GM03348 (cell line): ENCODE measurements at regions not wholly inside any gene's neighbourhood (a gene's known extent, or its start where the extent isn't known, plus 50 kb on each side); places are given as distances from the start of the nearest gene placed in this dataset.
"Not testable (repeated sequence)": the region's sequence is repeated elsewhere in the genome, so short reads cannot be mapped to it uniquely, and the experiment has no call there.

ENCODE experiments used
- DNase-seq: peaks from one replicate; pipeline ENCODE4 v3.0.0; 2012; ENCODE audit warnings: low spot score

- DNase-seq, result no peak
Measured at GRCh38 chr4:135917011-135917410, 1615.3 kb downstream of the PCDH18 start.

- DNase-seq, result no peak
Measured at GRCh38 chr4:135900956-135901355, 1631.3 kb downstream of the PCDH18 start.

DNA sequence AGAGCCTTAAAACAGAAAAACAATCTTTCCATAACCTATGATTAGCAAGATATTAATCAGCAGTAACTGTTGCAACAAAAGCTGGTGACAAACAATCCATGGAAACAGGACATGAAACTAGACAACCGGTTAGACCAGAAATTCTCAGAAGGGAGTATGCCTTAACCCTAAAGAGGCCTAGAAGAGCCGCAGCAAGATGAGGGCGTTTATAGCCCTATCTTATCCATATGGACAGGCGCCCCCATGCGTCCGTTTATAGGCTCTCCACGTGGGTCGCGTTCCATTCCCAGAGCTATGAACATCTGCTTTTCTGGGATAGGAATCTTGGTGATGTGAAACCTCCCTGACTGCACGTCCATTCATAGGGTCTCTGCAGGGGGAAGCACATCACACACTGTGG, 1662.7 kb upstream of the PABPC4L start:
- not testable (repeated sequence) for DNase-seq

- DNase-seq, result no peak
Measured at GRCh38 chr4:135840781-135841180, 1639.2 kb upstream of the PABPC4L start.

DNA sequence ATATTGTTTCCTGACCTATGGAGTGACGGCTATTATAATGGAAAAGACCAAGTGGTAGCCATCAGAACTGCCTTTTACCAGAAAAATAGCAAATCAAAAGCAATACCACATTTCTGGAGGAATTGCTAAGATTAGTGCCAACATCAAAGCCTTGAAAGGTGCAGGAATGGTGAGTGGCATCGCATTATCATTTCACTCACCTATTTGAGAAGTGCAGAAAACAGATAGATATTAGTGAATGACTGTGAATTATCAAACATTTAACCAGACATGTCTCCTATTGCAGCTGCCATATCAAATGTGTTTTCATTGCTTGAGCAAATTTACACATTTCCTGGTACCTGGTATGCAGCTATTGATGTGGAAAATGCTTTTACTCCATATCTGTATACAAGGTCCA, 1638.1 kb upstream of the PABPC4L start:
- no peak for DNase-seq

GRCh38 chr4:135838889-135839288, 1637.3 kb upstream of the PABPC4L start:
- DNase-seq, result no peak

DNA sequence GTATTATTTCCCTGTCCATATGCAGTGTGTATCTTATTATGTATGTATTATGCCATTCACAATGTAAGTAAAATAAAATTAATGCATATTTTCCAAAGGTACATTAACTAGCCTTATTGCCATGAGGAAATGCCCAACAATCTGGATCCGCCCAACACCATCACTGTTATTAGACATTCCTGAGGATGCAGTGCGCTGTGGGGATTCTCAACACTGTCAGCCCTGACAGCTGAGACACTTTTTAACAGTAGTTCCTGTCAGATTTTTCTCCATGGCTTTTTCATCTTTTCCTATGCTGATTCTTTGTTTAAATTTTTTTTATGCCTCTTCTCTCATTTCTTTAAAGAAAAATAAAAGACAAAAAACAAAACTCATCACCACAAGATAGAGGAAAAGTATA, 1632.9 kb upstream of the PABPC4L start:
- DNase-seq, result no peak

DNA sequence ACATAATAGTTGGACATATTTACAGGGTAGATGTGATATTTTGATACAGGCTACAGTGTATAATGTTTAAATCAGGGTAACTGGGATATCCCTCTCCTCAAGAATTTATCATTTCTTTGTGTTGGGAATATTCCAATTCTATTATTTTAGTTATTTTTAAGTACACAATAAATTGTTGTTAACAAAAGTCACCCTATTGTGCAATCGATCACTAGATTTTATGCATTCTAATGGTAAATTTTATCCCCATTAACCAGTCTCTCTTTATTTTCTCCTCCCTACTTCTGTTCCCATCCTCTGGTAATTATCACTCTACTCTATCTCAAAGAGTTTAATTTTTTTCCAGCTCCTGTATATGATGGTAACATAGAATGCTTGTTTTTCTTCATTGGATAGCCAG, 1631.9 kb upstream of the PABPC4L start:
- no peak for DNase-seq

GRCh38 chr4:135824759-135825296, 1623.2 kb upstream of the PABPC4L start:
- DNase-seq, result no peak

- no peak for DNase-seq
Measured at GRCh38 chr4:135804785-135805184, 1603.2 kb upstream of the PABPC4L start.

- no peak for DNase-seq
Measured at GRCh38 chr4:135777361-135777760, 1575.8 kb upstream of the PABPC4L start.

GRCh38 chr4:135775909-135776308, 1574.3 kb upstream of the PABPC4L start:
- no peak for DNase-seq

GRCh38 chr4:135770505-135770904, 1568.9 kb upstream of the PABPC4L start:
- DNase-seq, result no peak

DNA sequence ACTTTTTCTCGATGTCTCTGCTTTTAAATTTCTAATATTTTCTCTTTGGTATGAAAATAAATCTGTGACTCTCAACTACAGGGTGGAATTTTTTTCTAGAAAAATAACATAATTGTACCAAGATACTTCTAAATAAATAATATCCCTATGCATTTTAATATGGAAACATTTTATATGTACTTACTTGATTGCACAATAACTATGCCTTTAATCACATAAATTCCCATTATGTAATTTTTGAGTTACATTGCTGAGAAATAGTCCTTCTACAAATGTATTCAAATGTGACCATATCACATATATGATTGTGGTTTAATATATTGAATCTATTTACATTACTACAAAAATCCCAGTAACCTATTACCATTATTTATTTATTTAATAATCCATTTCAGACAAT, 1543.3 kb upstream of the PABPC4L start:
- no peak for DNase-seq

- DNase-seq, result no peak
Measured at GRCh38 chr4:135741583-135741982, 1540.0 kb upstream of the PABPC4L start.

DNA sequence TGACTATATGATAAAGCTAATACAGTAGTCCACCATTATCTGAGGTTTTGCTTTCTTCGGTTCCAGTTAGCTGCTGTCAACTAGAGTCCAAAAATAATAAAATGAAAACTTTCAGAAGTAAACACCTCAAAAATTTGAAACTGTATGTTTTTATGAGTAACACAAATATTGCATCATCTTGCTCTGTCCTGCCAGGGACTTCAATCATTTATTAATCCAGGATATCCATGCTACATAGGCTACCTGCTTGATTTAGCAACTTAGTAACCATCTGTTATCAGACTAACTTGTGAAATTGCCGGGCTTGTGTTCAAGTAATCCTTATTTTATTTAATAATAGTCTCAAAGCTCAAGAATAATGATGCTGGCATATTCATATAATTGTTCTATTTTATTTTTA, 1537.8 kb upstream of the PABPC4L start:
- no peak for DNase-seq

- DNase-seq, result no peak
Measured at GRCh38 chr4:135735512-135735911, 1533.9 kb upstream of the PABPC4L start.

DNA sequence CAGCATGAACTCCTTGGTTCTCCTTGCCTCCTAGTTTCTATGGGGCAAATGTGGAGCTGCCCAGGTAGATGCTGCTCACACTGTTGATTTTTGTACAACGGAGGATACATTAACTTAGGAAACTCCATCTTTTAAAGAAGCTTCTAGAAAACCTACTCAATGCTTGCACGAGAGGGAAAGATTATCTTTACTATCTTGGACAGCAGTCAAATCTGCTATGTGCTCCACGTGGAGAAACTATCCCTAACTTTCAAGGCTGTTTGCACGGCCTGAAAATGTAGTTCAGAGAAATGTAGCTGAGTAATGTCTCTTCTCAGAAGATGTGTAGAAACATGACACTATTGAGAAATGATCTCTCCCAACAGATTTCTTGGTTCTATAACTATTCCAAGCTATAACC, 1530.9 kb upstream of the PABPC4L start:
- DNase-seq, result no peak

GRCh38 chr4:135731682-135732081, 1530.1 kb upstream of the PABPC4L start:
- no peak for DNase-seq

DNA sequence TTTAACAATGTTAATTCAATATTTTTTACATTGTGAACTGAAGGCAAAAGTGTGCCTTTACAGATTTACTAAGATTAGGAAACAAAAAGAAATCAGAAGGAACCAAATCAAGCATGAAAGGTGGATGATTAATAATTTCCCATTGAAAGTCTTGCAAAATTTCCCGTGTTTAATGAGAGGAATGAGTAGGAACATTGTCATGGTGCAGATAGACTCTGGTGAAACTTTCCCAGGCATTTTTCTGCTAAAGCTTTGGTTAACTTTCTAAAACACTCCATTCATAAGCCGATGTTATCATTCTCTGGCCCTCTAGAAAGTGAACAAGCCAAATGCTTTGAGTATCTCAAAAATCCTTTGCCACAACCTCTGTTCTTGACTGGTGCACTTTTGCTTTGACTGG, 1522.8 kb upstream of the PABPC4L start:
- no peak for DNase-seq

- DNase-seq, result no peak
Measured at GRCh38 chr4:135718019-135718418, 1516.4 kb upstream of the PABPC4L start.

DNA sequence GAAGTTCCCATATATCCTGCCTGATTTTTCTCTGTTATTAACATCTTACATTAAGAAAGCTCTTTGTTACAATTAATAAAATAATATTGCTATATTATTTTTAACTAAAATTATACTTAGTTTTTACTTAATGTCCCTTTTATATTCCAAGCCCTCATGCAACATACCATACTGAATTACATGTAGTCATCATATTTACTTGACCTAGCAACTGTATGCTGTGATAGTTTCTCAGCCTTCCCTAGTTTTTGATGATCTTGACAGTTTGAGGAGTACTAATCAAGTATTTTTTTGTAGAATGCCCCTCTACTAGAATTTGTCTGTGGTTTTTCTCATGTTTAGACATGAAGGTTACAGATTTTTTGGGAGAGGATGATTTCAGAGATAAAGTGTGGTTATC, 1503.8 kb upstream of the PABPC4L start:
- DNase-seq, result no peak

- DNase-seq, result no peak
Measured at GRCh38 chr4:135694066-135694465, 1492.5 kb upstream of the PABPC4L start.

- DNase-seq, result no peak
Measured at GRCh38 chr4:135684001-135684400, 1482.4 kb upstream of the PABPC4L start.

DNA sequence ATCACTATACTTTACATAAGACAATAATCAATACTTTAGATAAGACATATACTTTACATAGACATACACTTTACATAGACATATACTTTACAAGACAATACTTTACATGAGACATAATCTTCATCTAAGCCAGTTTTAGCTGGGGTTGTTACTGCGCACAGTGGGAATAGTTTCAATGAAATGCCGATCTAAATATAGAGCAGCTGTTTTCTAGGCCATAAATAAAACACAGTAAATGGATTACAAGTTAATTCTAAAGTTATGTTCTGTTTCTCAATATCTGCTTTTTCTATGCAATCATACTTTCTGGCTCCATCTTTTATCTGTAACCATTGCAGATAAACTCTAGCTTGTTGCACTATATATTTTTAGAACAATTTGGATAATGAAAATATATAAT, 1470.6 kb upstream of the PABPC4L start:
- no peak for DNase-seq
